BJ (cell line): ENCODE measurements at regions not wholly inside any gene's neighbourhood (a gene's known extent, or its start where the extent isn't known, plus 50 kb on each side); places are given as distances from the start of the nearest gene placed in this dataset.

Experiments
- CTCF ChIA-PET: fragments of 350-600 bp; formaldehyde crosslinking; extraction: SDS; loops from one replicate; lab custom pipeline; 2021; ENCODE audit warnings: antibody characterized with exemption, inconsistent platforms; lab: Yijun Ruan, JAX
- POLR2A ChIA-PET: fragments of 300-600 bp; sonication (Branson Sonifier 250); formaldehyde crosslinking; extraction: SDS; loops from one replicate; lab custom pipeline; 2021; ENCODE audit warnings: antibody characterized with exemption; lab: Charles Lee
- DNase-seq: peaks from one replicate; pipeline ENCODE4 v3.0.0-alpha.2; 2011; ENCODE audit warnings: low read depth
- H3K27me3 ChIP-seq: 2 replicates; pipeline ENCODE4 v1.6.0; 2011; ENCODE audit warnings: low read length; ENCODE audit not compliant: control insufficient read depth, insufficient read depth
- H3K36me3 ChIP-seq: 2 replicates; pipeline ENCODE4 v1.5.1; 2011; ENCODE audit warnings: low read length; ENCODE audit not compliant: control insufficient read depth, insufficient read depth
- H3K4me3 ChIP-seq: 2 replicates; pipeline ENCODE4 v1.5.1; 2011; ENCODE audit warnings: low read depth, mild to moderate bottlenecking, control low read depth, low read length
- TF ChIP-seq, protein P1 (sequence below): IDR thresholded peaks from 2 replicates; pipeline ENCODE4 v1.5.1; 2011; ENCODE audit warnings: low read depth, mild to moderate bottlenecking, control low read depth, inconsistent platforms, low read length, moderate library complexity; ENCODE audit not compliant: insufficient read depth

DNA sequence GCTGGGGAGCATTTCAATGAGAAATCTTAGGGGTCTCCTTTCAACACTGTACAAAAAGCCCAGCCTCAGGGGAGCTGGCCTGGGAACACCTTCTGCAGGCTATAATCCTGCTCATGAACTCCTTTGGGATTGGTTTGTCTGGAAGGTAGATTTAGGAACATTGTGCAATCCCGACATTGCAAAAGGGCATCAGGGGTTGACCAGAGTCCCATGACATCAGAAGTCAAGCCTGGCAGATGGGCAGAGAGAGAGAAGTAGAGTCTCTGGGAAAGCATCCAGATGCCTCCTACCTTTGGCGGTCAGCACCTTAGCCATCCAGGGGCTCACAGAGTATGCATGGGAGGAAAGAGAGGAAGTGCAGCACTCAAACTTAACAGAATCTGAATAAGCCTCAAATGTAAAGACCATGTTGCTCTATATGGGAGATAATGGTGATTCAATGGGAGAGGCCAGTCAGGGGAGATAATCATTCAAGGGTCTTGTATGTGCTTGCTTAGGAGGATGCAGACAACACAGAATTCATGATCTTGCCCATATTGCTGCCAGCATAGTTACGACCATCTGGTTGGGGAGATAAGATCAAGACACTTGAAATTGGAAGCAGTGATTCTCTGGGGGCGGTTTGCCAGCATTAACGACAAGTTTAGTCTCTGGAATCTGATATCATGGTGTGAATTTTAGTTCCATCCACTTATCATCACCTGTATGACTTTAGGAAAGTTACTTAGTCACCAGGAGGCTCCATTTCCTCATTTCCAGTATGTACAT is 58.3 kb upstream of the UPP2 start:
- Histone ChIP-seq H3K36me3 (no peaks in the 10 kb centered on the region), H3K4me3 (no peak overlapping the region), H3K27me3 (peaks cover 1% of the 10 kb centered on the region; the same call in 1 of the 2 replicates)
- DNase-seq: no peak
- ChIA-PET POLR2A (no interaction called here), CTCF (no interaction called here)
- TF ChIP-seq, protein P1, sequence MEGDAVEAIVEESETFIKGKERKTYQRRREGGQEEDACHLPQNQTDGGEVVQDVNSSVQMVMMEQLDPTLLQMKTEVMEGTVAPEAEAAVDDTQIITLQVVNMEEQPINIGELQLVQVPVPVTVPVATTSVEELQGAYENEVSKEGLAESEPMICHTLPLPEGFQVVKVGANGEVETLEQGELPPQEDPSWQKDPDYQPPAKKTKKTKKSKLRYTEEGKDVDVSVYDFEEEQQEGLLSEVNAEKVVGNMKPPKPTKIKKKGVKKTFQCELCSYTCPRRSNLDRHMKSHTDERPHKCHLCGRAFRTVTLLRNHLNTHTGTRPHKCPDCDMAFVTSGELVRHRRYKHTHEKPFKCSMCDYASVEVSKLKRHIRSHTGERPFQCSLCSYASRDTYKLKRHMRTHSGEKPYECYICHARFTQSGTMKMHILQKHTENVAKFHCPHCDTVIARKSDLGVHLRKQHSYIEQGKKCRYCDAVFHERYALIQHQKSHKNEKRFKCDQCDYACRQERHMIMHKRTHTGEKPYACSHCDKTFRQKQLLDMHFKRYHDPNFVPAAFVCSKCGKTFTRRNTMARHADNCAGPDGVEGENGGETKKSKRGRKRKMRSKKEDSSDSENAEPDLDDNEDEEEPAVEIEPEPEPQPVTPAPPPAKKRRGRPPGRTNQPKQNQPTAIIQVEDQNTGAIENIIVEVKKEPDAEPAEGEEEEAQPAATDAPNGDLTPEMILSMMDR: no peak

DNA sequence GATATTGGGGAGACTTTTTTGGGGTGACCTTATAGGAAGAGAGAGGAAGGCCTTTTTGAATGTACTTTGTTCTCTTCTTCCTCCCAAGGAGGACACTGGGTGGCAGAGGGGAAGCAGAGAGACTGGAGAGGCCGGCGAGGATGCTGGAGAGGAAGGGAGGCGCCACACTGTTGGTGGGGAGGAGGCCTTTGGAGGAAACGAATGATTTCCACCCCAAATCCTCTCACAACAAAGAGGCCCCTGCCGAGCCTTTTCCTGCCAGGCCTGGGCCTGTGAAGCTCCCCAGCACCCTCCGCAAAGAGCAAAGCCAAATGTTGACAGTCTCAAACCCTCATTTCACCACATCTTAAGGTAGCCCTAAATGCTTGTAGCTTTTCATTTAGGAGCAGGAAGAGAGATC is 59.0 kb upstream of the UPP2 start:
- Histone ChIP-seq H3K36me3 (no peaks in the 10 kb centered on the region), H3K4me3 (no peak overlapping the region), H3K27me3 (peaks cover 1% of the 10 kb centered on the region; the same call in 1 of the 2 replicates)
- DNase-seq: no peak
- ChIA-PET POLR2A (no interaction called here), CTCF (no interaction called here)
- TF ChIP-seq, protein P1: no peak

DNA sequence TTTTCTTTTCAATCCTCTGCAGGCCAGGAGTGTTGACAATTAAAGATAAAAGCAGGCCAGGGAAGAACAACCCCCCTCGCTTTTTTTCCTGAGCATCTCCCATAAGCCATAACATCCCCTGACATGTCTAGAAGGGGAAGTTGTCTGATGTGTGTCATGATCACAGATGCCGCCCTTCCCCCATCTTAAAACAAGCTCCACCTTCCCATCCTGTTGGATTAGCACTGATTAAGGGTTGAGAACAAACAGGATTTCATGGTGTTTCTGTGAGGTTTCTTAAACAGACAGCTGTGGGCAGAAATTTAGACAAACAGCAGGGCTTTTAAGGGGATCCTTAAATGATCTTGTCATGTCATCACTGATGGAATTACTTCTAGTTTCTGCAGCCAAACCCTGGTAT is 59.4 kb upstream of the UPP2 start:
- ChIA-PET CTCF (no interaction called here), POLR2A (no interaction called here)
- Histone ChIP-seq H3K4me3 (no peak overlapping the region), H3K36me3 (no peaks in the 10 kb centered on the region), H3K27me3 (peaks cover 1% of the 10 kb centered on the region; the same call in 1 of the 2 replicates)
- DNase-seq: no peak
- TF ChIP-seq, protein P1: no peak

DNA sequence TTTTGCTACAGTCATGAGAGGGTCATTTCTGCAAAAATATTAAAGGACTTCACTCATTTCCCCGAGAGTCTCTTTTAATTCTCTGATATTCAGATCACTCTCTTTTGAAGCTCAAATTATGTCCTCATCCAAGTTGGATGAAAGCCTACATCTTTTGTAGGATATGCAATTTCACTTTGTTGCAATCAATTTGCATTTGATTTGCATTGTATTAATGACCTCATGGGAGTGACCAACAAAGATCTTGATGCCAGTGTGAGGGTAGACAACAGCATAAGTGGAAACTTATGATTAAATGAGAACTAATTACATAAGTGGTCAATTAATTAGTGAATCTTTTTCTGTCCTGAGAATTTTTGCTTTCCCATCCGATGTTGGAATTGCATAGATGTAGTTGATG is 60.3 kb upstream of the UPP2 start:
- POLR2A ChIA-PET: no interaction called here

DNA sequence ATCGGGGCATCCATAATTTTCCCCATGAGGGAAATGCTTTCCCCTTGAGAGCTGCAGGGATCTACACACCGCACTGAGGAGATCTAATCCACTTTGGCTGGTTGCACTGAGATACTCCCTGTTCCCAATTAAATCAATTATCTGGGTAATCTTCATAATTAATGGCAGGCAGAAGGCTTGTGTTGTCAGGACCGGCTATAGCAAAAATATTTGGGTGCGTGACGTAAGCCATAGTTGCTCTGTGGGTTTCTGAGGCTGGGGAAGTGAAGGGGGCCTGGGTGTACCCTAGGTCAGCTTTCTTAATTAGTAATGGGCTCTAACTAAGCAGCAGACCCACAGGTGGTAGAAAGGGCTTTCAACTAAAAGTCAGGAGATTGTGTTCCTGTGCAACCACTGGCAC is 62.8 kb upstream of the UPP2 start:
- DNase-seq: no peak
- H3K36me3 ChIP-seq: no peaks in the 10 kb centered on the region
- no peaks in the 10 kb centered on the region; the same call in 1 of the 2 replicates for H3K27me3 ChIP-seq
- ChIA-PET POLR2A (no interaction called here), CTCF (interaction anchor here (0.8 to 3.4 kb wide), 4 partner anchors 13 to 715 kb away, joined by 3 to 18 read pairs (median 4); no protein-coding TSS in a partner anchor)
- TF ChIP-seq, protein P1: no peak
- H3K4me3 ChIP-seq: no peak overlapping the region

More for the DNA sequence above, 60.3 kb upstream of the UPP2 start:
- CTCF ChIA-PET: interaction anchor here (3.4 kb wide), 1 partner anchor 712 kb away, joined by 18 read pairs; no protein-coding TSS in a partner anchor
- Histone ChIP-seq H3K27me3 (peaks cover 1% of the 10 kb centered on the region; the same call in 1 of the 2 replicates), H3K36me3 (no peaks in the 10 kb centered on the region), H3K4me3 (no peak overlapping the region)
- TF ChIP-seq, protein P1: no peak
- DNase-seq: no peak
